Effector memory CD4-positive, alpha-beta T cell (primary cell): ENCODE measurements at regions not wholly inside any gene's neighbourhood (a gene's known extent, or its start where the extent isn't known, plus 50 kb on each side); places are given as distances from the start of the nearest gene placed in this dataset.

Experiments
- DNase-seq, 3 donors: peaks; one replicate each; pipeline ENCODE4 v3.0.0-alpha.2; 2020
- H3K27ac ChIP-seq: 2 replicates; pipeline ENCODE4 v1.7.0; 2013; ENCODE audit warnings: mild to moderate bottlenecking, low read length, moderate library complexity; ENCODE audit not compliant: insufficient read depth, poor library complexity, severe bottlenecking
- H3K27me3 ChIP-seq: replicated peaks from 2 replicates; pipeline ENCODE4 v1.7.0; 2013; ENCODE audit warnings: mild to moderate bottlenecking, low read length; ENCODE audit not compliant: insufficient read depth, control insufficient read depth, poor library complexity, severe bottlenecking
- H3K36me3 ChIP-seq: 2 replicates; pipeline ENCODE4 v1.7.0; 2013; ENCODE audit warnings: mild to moderate bottlenecking, low read length, moderate library complexity; ENCODE audit not compliant: control insufficient read depth, insufficient read depth
- H3K4me1 ChIP-seq: 2 replicates; pipeline ENCODE4 v1.7.0; 2013; ENCODE audit warnings: low read length, mild to moderate bottlenecking; ENCODE audit not compliant: control insufficient read depth, insufficient read depth, poor library complexity, severe bottlenecking
- H3K4me3 ChIP-seq: 2 replicates; pipeline ENCODE4 v1.7.0; 2013; ENCODE audit warnings: low read length, low read depth, mild to moderate bottlenecking; ENCODE audit not compliant: insufficient read depth, poor library complexity, severe bottlenecking
- H3K9me3 ChIP-seq: 2 replicates; pipeline ENCODE4 v1.7.0; 2013; ENCODE audit warnings: mild to moderate bottlenecking, low read length, moderate library complexity; ENCODE audit not compliant: control insufficient read depth

- Histone ChIP-seq H3K36me3 (no peaks in the 10 kb centered on the region), H3K9me3 (no peaks in the 10 kb centered on the region), H3K27ac (no peak overlapping the region), H3K4me3 (no peak overlapping the region), H3K27me3 (no peaks in the 10 kb centered on the region), H3K4me1 (no peaks in the 10 kb centered on the region)
- no peak for DNase-seq
These were observed 494.9 kb upstream of the AKR1E2 start for GRCh38 chr10:4331150-4331549.

GRCh38 chr10:4330636-4331035, 495.4 kb upstream of the AKR1E2 start:
- H3K9me3 ChIP-seq: no peaks in the 10 kb centered on the region
- H3K36me3 ChIP-seq: no peaks in the 10 kb centered on the region
- H3K27me3 ChIP-seq: no peaks in the 10 kb centered on the region
- H3K4me3 ChIP-seq: no peak overlapping the region
- H3K27ac ChIP-seq: no peak overlapping the region
- no peak for DNase-seq
- H3K4me1 ChIP-seq: no peaks in the 10 kb centered on the region

GRCh38 chr10:4329225-4329624, 496.8 kb upstream of the AKR1E2 start:
- Histone ChIP-seq H3K27ac (no peak overlapping the region), H3K4me3 (no peak overlapping the region), H3K9me3 (no peaks in the 10 kb centered on the region), H3K36me3 (no peaks in the 10 kb centered on the region), H3K4me1 (no peaks in the 10 kb centered on the region), H3K27me3 (no peaks in the 10 kb centered on the region)
- DNase-seq: no peak

- H3K4me1 ChIP-seq: no peaks in the 10 kb centered on the region
- H3K4me3 ChIP-seq: no peak overlapping the region
- H3K36me3 ChIP-seq: no peaks in the 10 kb centered on the region
- H3K27me3 ChIP-seq: no peaks in the 10 kb centered on the region
- H3K9me3 ChIP-seq: no peaks in the 10 kb centered on the region
- H3K27ac ChIP-seq: no peak overlapping the region
- no peak for DNase-seq
These were observed 499.4 kb upstream of the AKR1E2 start for GRCh38 chr10:4326647-4327046.

- no peak for DNase-seq
- Histone ChIP-seq H3K4me1 (no peaks in the 10 kb centered on the region), H3K9me3 (no peaks in the 10 kb centered on the region), H3K27ac (no peak overlapping the region), H3K4me3 (no peak overlapping the region), H3K36me3 (no peaks in the 10 kb centered on the region), H3K27me3 (no peaks in the 10 kb centered on the region)
These were observed 506.1 kb upstream of the AKR1E2 start for GRCh38 chr10:4319870-4320367.

- Histone ChIP-seq H3K9me3 (no peaks in the 10 kb centered on the region), H3K27me3 (no peaks in the 10 kb centered on the region), H3K4me3 (no peak overlapping the region), H3K36me3 (no peaks in the 10 kb centered on the region), H3K4me1 (no peaks in the 10 kb centered on the region), H3K27ac (no peak overlapping the region)
- DNase-seq: no peak
These were observed 509.7 kb upstream of the AKR1E2 start for GRCh38 chr10:4316161-4316810.

GRCh38 chr10:4315551-4315950, 510.5 kb upstream of the AKR1E2 start:
- H3K27me3 ChIP-seq: no peaks in the 10 kb centered on the region
- H3K4me1 ChIP-seq: no peaks in the 10 kb centered on the region
- no peaks in the 10 kb centered on the region for H3K36me3 ChIP-seq
- DNase-seq: no peak
- no peak overlapping the region for H3K4me3 ChIP-seq
- no peak overlapping the region for H3K27ac ChIP-seq
- no peaks in the 10 kb centered on the region for H3K9me3 ChIP-seq

- no peak for DNase-seq
- no peaks in the 10 kb centered on the region for H3K4me1 ChIP-seq
- H3K9me3 ChIP-seq: no peaks in the 10 kb centered on the region
- H3K27ac ChIP-seq: no peak overlapping the region
- no peak overlapping the region for H3K4me3 ChIP-seq
- no peaks in the 10 kb centered on the region for H3K27me3 ChIP-seq
- no peaks in the 10 kb centered on the region for H3K36me3 ChIP-seq
These were observed 513.0 kb upstream of the AKR1E2 start for GRCh38 chr10:4313051-4313450.

- Histone ChIP-seq H3K27me3 (no peaks in the 10 kb centered on the region), H3K27ac (no peak overlapping the region), H3K9me3 (no peaks in the 10 kb centered on the region), H3K4me3 (no peak overlapping the region), H3K36me3 (no peaks in the 10 kb centered on the region), H3K4me1 (no peaks in the 10 kb centered on the region)
- DNase-seq: no peak
These were observed 513.8 kb upstream of the AKR1E2 start for GRCh38 chr10:4312051-4312835.

GRCh38 chr10:4310172-4310571, 515.8 kb upstream of the AKR1E2 start:
- Histone ChIP-seq H3K36me3 (no peaks in the 10 kb centered on the region), H3K27me3 (no peaks in the 10 kb centered on the region), H3K9me3 (no peaks in the 10 kb centered on the region), H3K4me1 (no peaks in the 10 kb centered on the region), H3K4me3 (no peak overlapping the region), H3K27ac (no peak overlapping the region)
- no peak for DNase-seq
